ENCODE measurements at regions not wholly inside any gene's neighbourhood (a gene's known extent, or its start where the extent isn't known, plus 50 kb on each side); places are given as distances from the start of the nearest gene placed in this dataset.
"Not testable (repeated sequence)": the region's sequence is repeated elsewhere in the genome, so short reads cannot be mapped to it uniquely, and the experiment has no call there.

DNA sequence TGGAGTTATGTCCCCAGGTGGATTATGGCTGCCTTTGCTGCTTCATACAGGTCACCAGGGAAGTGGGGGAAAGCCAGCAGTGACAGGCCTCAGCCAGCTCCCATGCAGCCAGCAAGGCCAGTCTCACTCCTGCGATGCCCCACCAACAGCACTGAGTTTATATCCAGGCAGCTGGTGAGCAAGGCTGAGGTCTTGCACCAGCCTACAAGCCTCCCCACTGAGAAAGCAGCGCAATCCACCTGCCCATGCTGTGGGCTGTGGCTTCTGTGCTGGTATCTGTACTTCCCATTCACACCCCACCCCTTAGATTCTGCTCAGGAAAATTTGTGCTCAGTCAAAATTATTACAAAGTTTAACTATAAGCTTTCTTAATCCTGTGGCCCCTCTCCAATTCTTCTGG, 153.5 kb downstream of the HHIP start:
- DNase-seq, result no peak

- DNase-seq, result no peak
Observed at GRCh38 chr4:144801731-144802130, 155.8 kb downstream of the HHIP start.

GRCh38 chr4:144808034-144808433, 162.1 kb downstream of the HHIP start:
- no peak for DNase-seq

- peak; percentile 10 for DNase-seq
Observed at GRCh38 chr4:144809056-144809640, 163.2 kb downstream of the HHIP start.

DNA sequence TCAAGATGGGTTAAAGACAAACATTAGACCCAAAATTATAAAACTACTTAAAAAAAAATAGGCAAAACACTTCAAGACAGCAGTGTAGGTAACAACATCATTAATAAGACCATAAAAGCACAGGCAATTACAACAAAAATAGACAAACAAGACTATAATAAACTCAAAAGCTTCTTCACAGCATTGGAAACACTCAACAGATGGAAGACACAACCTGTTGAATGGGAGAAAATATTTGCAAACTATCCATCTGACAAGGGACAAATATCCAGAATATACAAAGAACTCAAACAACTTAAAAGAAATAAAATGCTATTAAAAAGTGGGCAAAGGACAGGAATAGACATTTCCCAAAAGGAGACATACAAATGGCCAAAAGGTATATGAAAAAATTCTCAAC, 170.7 kb downstream of the HHIP start:
- DNase-seq, result no peak

- DNase-seq, result no peak
Observed at GRCh38 chr4:144817081-144817480, 171.1 kb downstream of the HHIP start.

DNA sequence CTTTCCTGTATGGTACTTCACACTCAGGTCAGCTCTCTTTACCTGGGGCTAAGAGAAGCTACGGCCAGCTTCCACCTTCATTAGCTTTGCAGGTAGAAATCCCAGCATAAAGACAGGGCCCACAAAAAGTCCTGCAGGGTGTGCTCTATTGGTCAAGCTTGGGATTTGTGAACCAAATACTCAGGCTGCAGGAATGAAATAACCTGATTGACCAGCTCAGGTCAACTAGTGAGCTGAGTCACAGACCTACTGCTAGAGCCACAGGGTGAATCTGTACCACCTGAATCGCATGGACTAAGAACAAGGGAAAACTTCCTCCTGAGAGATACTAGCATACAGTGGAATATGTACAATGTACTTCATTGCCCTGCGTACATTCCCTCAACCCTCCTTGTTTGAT, 172.2 kb downstream of the HHIP start:
- no peak for DNase-seq

DNA sequence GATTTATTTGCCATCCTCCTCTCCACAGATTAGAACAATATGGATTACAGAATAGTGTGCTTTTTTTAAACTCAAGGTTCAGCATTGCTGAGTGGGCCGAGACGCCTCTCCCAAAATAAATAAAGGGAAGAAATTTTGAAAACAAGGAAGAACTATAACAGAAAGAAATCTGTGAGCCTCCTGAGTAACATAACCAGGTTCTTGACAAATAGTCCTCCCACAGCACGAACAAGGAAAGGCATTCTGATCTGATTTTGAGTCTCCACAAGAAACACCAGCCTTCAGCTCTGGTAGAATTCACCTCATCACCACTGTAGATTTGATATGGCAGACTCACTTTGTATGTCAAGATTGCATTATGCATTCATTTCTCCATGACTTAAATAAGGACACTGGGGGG, 173.6 kb downstream of the HHIP start:
- no peak for DNase-seq

GRCh38 chr4:144820011-144820727, 174.2 kb downstream of the HHIP start:
- no peak for DNase-seq

GRCh38 chr4:144820728-144821085, 174.8 kb downstream of the HHIP start:
- DNase-seq, result no peak

GRCh38 chr4:144831971-144832370, 186.0 kb downstream of the HHIP start:
- DNase-seq, result peak; percentile 56

GRCh38 chr4:144845411-144845810, 199.5 kb downstream of the HHIP start:
- no peak for DNase-seq

DNA sequence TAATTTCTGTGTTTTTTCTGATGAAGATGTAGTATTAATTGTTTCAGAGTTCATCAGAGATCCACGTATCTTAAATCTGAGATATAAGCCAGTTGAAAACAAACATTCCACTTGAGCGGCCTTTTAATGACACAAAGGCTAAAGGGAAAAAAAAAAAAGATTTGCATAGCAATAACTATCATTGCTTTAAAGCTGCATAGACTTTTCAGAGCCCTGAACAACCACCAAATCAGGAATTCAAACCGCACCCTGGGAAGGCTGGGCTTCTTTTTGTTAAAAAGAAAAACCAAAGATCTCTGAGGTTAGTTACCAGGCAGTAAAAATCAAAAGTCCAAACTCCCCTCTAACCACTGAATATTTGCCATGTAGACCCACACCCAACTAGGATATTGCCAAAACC, 206.0 kb downstream of the HHIP start:
- no peak for DNase-seq

GRCh38 chr4:144861471-144861870, 215.5 kb downstream of the HHIP start:
- no peak for DNase-seq

DNA sequence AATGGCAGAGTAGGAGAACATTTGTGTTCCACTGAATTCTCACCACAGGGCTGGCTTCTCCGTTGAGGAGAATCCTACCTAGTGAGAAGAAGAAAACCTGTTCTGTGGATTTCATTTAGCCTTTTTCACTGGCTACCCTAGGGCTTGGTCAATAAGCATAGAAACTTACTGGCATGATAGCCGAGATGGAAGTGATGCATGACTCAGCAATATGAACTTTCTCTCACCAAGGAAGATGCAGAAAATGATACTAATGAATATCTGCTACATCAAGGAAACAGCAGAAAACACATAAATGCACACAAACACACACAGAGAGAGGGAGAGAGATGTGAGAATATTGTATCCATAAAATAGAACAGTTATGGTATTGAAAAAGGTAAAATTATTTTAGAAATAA, 216.3 kb downstream of the HHIP start:
- no peak for DNase-seq

DNA sequence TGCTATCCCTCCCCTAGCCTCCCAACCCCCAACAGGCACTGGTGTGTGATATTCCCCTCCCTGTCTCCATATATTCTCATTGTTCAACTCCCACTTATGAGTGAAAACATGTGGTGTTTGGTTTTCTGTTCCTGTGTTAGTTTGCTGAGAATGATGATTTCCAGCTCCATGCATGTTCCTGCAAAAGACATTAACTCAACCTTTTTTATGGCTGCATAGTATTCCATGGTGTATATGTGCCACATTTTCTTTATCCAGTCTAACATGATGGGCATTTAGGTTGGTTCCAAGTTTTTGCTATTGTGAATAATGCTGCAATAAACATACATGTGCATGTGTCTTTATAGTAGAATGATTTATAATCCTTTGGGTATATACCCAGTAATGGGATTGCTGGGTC, 218.9 kb downstream of the HHIP start:
- DNase-seq, result not testable (repeated sequence)

DNA sequence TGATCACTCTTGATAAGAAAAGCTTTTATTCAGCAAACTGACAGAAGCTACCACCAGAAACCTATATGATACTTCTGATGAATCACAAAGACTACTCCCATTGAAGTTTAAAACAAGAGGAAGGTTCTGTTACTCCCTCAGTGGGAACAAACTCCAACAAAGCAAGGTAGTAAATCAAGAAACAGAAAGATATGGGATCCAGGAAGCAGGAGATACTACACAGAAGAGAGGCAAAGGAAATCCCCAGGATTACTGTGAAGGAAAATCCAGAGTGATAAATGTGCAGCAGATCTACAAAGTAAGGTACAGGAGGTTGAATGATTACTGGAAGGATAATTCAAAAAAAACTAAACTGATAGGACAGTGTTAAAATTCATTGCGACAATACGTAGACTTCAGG, 222.4 kb downstream of the HHIP start:
- DNase-seq, result no peak

GRCh38 chr4:144872508-144873225, 225.3 kb downstream of the ANAPC10 start:
- DNase-seq, result no peak

DNA sequence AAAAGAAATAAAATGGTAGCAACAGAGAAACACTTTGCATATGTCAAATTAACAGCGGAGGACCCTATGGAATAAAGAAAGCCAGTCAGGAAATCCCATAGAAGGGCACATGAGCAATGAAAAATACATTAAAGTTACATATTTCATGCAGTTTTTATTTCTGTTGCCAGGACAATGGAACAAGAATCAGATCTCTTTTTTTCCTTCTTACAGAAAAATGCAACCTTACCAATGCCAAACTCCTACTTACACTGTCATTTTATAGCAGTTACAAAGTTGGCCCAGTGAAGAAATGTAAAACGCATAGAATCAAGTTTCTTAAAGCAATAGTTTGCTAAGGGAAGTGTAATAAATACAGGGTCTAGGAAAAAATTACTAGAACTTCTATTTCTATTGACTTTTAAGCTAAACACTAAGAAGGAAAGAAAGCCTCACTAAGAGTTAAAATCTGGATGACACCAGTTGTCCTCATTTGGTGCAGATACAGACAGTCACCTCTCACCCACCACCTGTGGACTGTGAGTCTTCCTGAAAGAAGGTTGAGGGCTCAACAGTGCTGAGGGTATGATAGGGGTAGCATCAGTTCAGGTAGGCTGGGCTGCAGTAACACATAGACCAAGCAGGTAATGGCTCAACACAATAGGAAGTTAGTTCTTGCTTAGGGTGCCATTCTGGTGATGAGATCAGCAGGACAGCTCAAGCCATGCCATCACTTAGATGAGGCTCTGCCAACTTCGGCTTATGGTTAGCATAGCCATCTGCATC, 224.6 kb downstream of the ANAPC10 start:
- DNase-seq, result no peak

DNA sequence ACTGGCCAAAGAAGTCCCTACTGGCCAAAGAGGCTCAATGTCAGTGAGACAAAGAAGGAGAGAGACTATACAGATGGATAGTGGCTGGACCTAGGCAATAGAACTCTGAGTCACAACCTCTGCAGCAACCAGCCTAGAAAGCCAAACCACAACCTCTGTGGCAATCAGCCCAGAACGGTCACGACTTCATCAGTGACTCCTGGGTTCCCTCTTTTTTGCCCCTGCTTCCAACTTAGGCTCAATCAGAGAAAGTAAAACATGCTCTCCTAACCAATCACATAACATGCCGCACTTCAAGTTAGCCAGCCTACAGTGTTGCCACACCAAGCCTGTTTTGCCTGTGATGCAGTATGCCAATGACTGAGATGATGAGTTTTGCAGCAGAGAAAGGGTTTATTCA, 203.4 kb downstream of the ANAPC10 start:
- no peak for DNase-seq

DNA sequence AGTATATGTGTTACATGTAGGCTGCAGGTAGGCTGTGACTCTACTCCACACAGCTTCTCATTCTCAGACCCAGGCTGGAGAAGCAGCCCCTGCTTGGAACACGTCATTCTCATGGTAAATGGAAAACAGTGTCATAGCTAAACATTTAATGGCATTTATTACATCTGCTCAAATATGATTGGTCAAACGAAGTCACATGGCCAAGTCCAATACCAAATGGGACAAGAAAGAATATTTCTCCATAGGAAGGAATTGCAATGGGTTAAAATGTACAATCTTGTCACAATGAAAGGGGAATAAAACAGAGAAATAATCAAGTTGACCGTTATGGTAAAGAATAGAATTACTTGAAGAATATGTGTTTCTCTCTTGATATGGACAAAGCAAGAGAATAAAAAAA, 198.6 kb downstream of the ANAPC10 start:
- no peak for DNase-seq

DNA sequence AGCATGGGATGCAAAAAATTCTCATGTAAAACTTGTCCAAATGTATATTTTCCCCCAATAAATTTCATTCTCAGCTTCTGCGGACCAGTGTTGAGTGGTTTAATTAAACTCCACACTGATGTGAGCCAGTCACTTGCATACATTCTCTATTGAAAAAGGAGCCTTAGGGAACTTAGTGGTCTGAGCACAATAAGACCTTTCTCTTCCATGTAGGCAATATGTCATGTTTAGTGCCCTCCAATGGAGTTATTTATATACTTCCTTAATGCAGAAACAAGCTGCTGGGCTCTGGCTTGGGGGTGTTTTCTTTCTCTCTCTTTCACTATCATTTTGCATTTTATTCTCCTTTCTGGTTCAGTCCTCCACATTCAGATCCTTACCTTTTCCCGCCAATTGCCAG, 196.9 kb downstream of the ANAPC10 start:
- DNase-seq, result peak; percentile 44

- no peak for DNase-seq
Observed at GRCh38 chr4:144902614-144903013, 195.4 kb downstream of the ANAPC10 start.
